GM12891 (cell line): ENCODE measurements at regions not wholly inside any gene's neighbourhood (a gene's known extent, or its start where the extent isn't known, plus 50 kb on each side); places are given as distances from the start of the nearest gene placed in this dataset.

Experiments
- POLR2A ChIP-seq: IDR thresholded peaks from 2 replicates; pipeline ENCODE4 v1.6.1; 2011; ENCODE audit warnings: low read depth, low read length, control low read depth
- POLR2AphosphoS5 ChIP-seq: IDR thresholded peaks from 2 replicates; pipeline ENCODE4 v1.6.1; 2011; ENCODE audit warnings: low read depth, low read length, control low read depth
- TAF1 ChIP-seq: IDR thresholded peaks from 2 replicates; pipeline ENCODE4 v1.6.1; 2011; ENCODE audit warnings: low read depth, low read length, control low read depth

GRCh38 chr1:20410503-20410902, 75.5 kb downstream of the CAMK2N1 start:
- no peak for TF ChIP-seq POLR2A
- no peak for TF ChIP-seq POLR2AphosphoS5
- no peak for TF ChIP-seq TAF1
